ENCODE measurements at regions not wholly inside any gene's neighbourhood (a gene's known extent, or its start where the extent isn't known, plus 50 kb on each side); places are given as distances from the start of the nearest gene placed in this dataset.
A peak's percentile ranks its signal among the peaks of the same experiment; 100 is the strongest.

GRCh38 chr9:89718176-89718575, 113.4 kb downstream of the GADD45G start:
- no peak for TF ChIP-seq GATA2 (IDR thresholded peaks at IDR 0.05; ENCODE audit: low read depth, low read length)
- no peak for TF ChIP-seq GATA3 (IDR thresholded peaks at IDR 0.05; ENCODE audit: low read depth, low read length)

GRCh38 chr9:89718651-89719050, 113.8 kb downstream of the GADD45G start:
- TF ChIP-seq GATA2 (IDR thresholded peaks at IDR 0.05; ENCODE audit: low read depth, low read length) (no peak), GATA3 (IDR thresholded peaks at IDR 0.05; ENCODE audit: low read depth, low read length) (no peak)

GRCh38 chr9:89719202-89719601, 114.4 kb downstream of the GADD45G start:
- no peak for TF ChIP-seq GATA2 (IDR thresholded peaks at IDR 0.05; ENCODE audit: low read depth, low read length)

GRCh38 chr9:89720696-89721175, 115.9 kb downstream of the GADD45G start:
- no peak for TF ChIP-seq GATA2 (IDR thresholded peaks at IDR 0.05; ENCODE audit: low read depth, low read length)
- TF ChIP-seq GATA3 (IDR thresholded peaks at IDR 0.05; ENCODE audit: low read depth, low read length): no peak

- TF ChIP-seq GATA2 (IDR thresholded peaks at IDR 0.05; ENCODE audit: low read depth, low read length): no peak
- TF ChIP-seq GATA3 (IDR thresholded peaks at IDR 0.05; ENCODE audit: low read depth, low read length): no peak
Measured at GRCh38 chr9:89721176-89721700, 116.4 kb downstream of the GADD45G start.

GRCh38 chr9:89721971-89722530, 117.2 kb downstream of the GADD45G start:
- TF ChIP-seq GATA2 (IDR thresholded peaks at IDR 0.05; ENCODE audit: low read depth, low read length) (no peak), GATA3 (IDR thresholded peaks at IDR 0.05; ENCODE audit: low read depth, low read length) (no peak)

- TF ChIP-seq GATA3 (IDR thresholded peaks at IDR 0.05; ENCODE audit: low read depth, low read length): no peak
- no peak for TF ChIP-seq GATA2 (IDR thresholded peaks at IDR 0.05; ENCODE audit: low read depth, low read length)
Measured at GRCh38 chr9:89722712-89723111, 117.9 kb downstream of the GADD45G start.

GRCh38 chr9:89723469-89724100, 118.8 kb downstream of the GADD45G start:
- no peak for TF ChIP-seq GATA3 (IDR thresholded peaks at IDR 0.05; ENCODE audit: low read depth, low read length)
- peak; percentile 47; the same call in 1 of the 2 replicates for TF ChIP-seq GATA2 (IDR thresholded peaks at IDR 0.05; ENCODE audit: low read depth, low read length)

- TF ChIP-seq GATA2 (IDR thresholded peaks at IDR 0.05; ENCODE audit: low read depth, low read length) (no peak), GATA3 (IDR thresholded peaks at IDR 0.05; ENCODE audit: low read depth, low read length) (no peak)
Measured at GRCh38 chr9:89724659-89725058, 119.8 kb downstream of the GADD45G start.

GRCh38 chr9:89725271-89725670, 120.5 kb downstream of the GADD45G start:
- TF ChIP-seq GATA2 (IDR thresholded peaks at IDR 0.05; ENCODE audit: low read depth, low read length) (no peak), GATA3 (IDR thresholded peaks at IDR 0.05; ENCODE audit: low read depth, low read length) (no peak)

GRCh38 chr9:89729954-89730530, 125.2 kb downstream of the GADD45G start:
- no peak for TF ChIP-seq GATA2 (IDR thresholded peaks at IDR 0.05; ENCODE audit: low read depth, low read length)
- no peak for TF ChIP-seq GATA3 (IDR thresholded peaks at IDR 0.05; ENCODE audit: low read depth, low read length)

- TF ChIP-seq GATA2 (IDR thresholded peaks at IDR 0.05; ENCODE audit: low read depth, low read length) (no peak), GATA3 (IDR thresholded peaks at IDR 0.05; ENCODE audit: low read depth, low read length) (no peak)
Measured at GRCh38 chr9:89730715-89731114, 125.9 kb downstream of the GADD45G start.

GRCh38 chr9:89731262-89732182, 126.7 kb downstream of the GADD45G start:
- TF ChIP-seq GATA2 (IDR thresholded peaks at IDR 0.05; ENCODE audit: low read depth, low read length) (no peak), GATA3 (IDR thresholded peaks at IDR 0.05; ENCODE audit: low read depth, low read length) (no peak)

All from SH-SY5Y (cell line).